Fibroblast of pulmonary artery (primary cell): ENCODE measurements at regions not wholly inside any gene's neighbourhood (a gene's known extent, or its start where the extent isn't known, plus 50 kb on each side); places are given as distances from the start of the nearest gene placed in this dataset.
A peak's percentile ranks its signal among the peaks of the same experiment; 100 is the strongest.

Experiments used
- DNase-seq: peaks from one replicate; pipeline ENCODE4 v3.0.0-alpha.2; 2010; ENCODE audit warnings: low read depth
- H3K4me3 ChIP-seq: replicated peaks from 2 replicates; pipeline ENCODE4 v1.5.1; 2011; ENCODE audit warnings: low read depth, mild to moderate bottlenecking, control low read depth, low read length, moderate library complexity
- CTCF ChIP-seq: IDR thresholded peaks from 2 replicates; pipeline ENCODE4 v1.5.1; 2011; ENCODE audit warnings: mild to moderate bottlenecking, control low read depth, low read length, inconsistent platforms; ENCODE audit errors: missing control alignments

GRCh38 chr6:7673063-7673536, 52.8 kb upstream of the BMP6 start:
- peak; percentile 42 for DNase-seq
- TF ChIP-seq CTCF: no peak
- no peak overlapping the region for H3K4me3 ChIP-seq

DNA sequence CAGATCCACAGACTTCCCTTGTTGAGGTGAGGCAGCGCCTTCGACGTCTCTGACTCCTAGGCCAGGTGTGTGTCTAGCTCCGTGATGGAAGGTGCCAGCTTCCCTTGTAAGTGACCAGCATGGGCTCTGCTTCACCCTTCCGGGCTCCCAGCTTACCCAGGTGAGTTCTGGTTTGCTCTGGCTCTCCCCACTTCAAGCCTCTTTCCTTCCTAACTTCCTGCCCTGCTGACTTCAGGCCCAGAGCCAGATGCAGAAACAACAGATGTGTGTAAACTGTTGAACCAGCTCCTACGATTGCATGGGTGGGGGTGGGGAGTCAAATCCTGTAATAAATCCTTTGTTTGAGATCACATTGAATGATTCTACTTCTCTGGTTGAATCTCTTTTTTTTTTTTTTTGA, 51.6 kb upstream of the BMP6 start:
- peak; percentile 34 for DNase-seq
- H3K4me3 ChIP-seq: no peak overlapping the region
- TF ChIP-seq CTCF: no peak

GRCh38 chr6:7675353-7675945, 50.5 kb upstream of the BMP6 start:
- no peak for DNase-seq
- TF ChIP-seq CTCF: no peak
- H3K4me3 ChIP-seq: no peak overlapping the region
